ENCODE measurements at regions not wholly inside any gene's neighbourhood (a gene's known extent, or its start where the extent isn't known, plus 50 kb on each side); places are given as distances from the start of the nearest gene placed in this dataset.

GRCh38 chr5:3026099-3026498 is 274.6 kb upstream of the IRX2 start:
- FAIRE-seq (no peak), DNase-seq (no peak)
- no peak overlapping the region for H3K27ac ChIP-seq (ENCODE audit: low read depth in 2 of 2, low read length in 2 of 2)
- H3K9me3 ChIP-seq (ENCODE audit: control insufficient read depth in 2 of 3, insufficient read depth in 1 of 3, low read length in 3 of 3): no peaks in the 10 kb centered on the region
- no peak overlapping the region for H3K4me3 ChIP-seq (ENCODE audit: low read length in 3 of 3)
- intact Hi-C loops (cut with DNase I): no loop called here
- no peaks in the 10 kb centered on the region for H3K4me1 ChIP-seq (ENCODE audit: control insufficient read depth in 2 of 3, insufficient read depth in 2 of 3, low read depth in 1 of 3, low read length in 3 of 3)
- H3K36me3 ChIP-seq (ENCODE audit: control insufficient read depth in 2 of 3, insufficient read depth in 3 of 3, low read length in 3 of 3): no peaks in the 10 kb centered on the region
- H3K9ac ChIP-seq (ENCODE audit: low read length in 3 of 3): no peak overlapping the region
- H3K27me3 ChIP-seq (ENCODE audit: control insufficient read depth, insufficient read depth, low read length): no peaks in the 10 kb centered on the region
- no peak for TF ChIP-seq CTCF (IDR thresholded peaks at IDR 0.05; ENCODE audit: borderline replicate concordance, extremely low read depth, insufficient read depth)

GRCh38 chr5:3025392-3025791 is 273.9 kb upstream of the IRX2 start:
- intact Hi-C loops (cut with DNase I): no loop called here

GRCh38 chr5:3024976-3025375 is 273.5 kb upstream of the IRX2 start:
- FAIRE-seq: no peak

More at GRCh38 chr5:3025392-3025791, 273.9 kb upstream of the IRX2 start:
- Histone ChIP-seq H3K9ac (ENCODE audit: low read length in 3 of 3) (no peak overlapping the region), H3K4me3 (ENCODE audit: low read length in 3 of 3) (no peak overlapping the region), H3K36me3 (ENCODE audit: control insufficient read depth in 2 of 3, insufficient read depth in 3 of 3, low read length in 3 of 3) (no peaks in the 10 kb centered on the region), H3K27ac (ENCODE audit: low read depth in 2 of 2, low read length in 2 of 2) (no peak overlapping the region), H3K4me1 (ENCODE audit: control insufficient read depth in 2 of 3, insufficient read depth in 2 of 3, low read depth in 1 of 3, low read length in 3 of 3) (no peaks in the 10 kb centered on the region), H3K9me3 (ENCODE audit: control insufficient read depth in 2 of 3, insufficient read depth in 1 of 3, low read length in 3 of 3) (no peaks in the 10 kb centered on the region), H3K27me3 (ENCODE audit: control insufficient read depth, insufficient read depth, low read length) (no peaks in the 10 kb centered on the region)
- FAIRE-seq (no peak), DNase-seq (no peak)
- no peak for TF ChIP-seq CTCF (IDR thresholded peaks at IDR 0.05; ENCODE audit: borderline replicate concordance, extremely low read depth, insufficient read depth)

More at GRCh38 chr5:3024976-3025375, 273.5 kb upstream of the IRX2 start:
- no peaks in the 10 kb centered on the region for H3K36me3 ChIP-seq (ENCODE audit: control insufficient read depth in 2 of 3, insufficient read depth in 3 of 3, low read length in 3 of 3)
- H3K9me3 ChIP-seq (ENCODE audit: control insufficient read depth in 2 of 3, insufficient read depth in 1 of 3, low read length in 3 of 3): no peaks in the 10 kb centered on the region
- DNase-seq: no peak
- H3K27ac ChIP-seq (ENCODE audit: low read depth in 2 of 2, low read length in 2 of 2): no peak overlapping the region
- H3K4me1 ChIP-seq (ENCODE audit: control insufficient read depth in 2 of 3, insufficient read depth in 2 of 3, low read depth in 1 of 3, low read length in 3 of 3): no peaks in the 10 kb centered on the region
- no peak overlapping the region for H3K4me3 ChIP-seq (ENCODE audit: low read length in 3 of 3)
- no peak for TF ChIP-seq CTCF (IDR thresholded peaks at IDR 0.05; ENCODE audit: borderline replicate concordance, extremely low read depth, insufficient read depth)
- H3K27me3 ChIP-seq (ENCODE audit: control insufficient read depth, insufficient read depth, low read length): no peaks in the 10 kb centered on the region
- no peak overlapping the region for H3K9ac ChIP-seq (ENCODE audit: low read length in 3 of 3)
- intact Hi-C loops (cut with DNase I): no loop called here
